ENCODE measurements at regions not wholly inside any gene's neighbourhood (a gene's known extent, or its start where the extent isn't known, plus 50 kb on each side); places are given as distances from the start of the nearest gene placed in this dataset.

DNA sequence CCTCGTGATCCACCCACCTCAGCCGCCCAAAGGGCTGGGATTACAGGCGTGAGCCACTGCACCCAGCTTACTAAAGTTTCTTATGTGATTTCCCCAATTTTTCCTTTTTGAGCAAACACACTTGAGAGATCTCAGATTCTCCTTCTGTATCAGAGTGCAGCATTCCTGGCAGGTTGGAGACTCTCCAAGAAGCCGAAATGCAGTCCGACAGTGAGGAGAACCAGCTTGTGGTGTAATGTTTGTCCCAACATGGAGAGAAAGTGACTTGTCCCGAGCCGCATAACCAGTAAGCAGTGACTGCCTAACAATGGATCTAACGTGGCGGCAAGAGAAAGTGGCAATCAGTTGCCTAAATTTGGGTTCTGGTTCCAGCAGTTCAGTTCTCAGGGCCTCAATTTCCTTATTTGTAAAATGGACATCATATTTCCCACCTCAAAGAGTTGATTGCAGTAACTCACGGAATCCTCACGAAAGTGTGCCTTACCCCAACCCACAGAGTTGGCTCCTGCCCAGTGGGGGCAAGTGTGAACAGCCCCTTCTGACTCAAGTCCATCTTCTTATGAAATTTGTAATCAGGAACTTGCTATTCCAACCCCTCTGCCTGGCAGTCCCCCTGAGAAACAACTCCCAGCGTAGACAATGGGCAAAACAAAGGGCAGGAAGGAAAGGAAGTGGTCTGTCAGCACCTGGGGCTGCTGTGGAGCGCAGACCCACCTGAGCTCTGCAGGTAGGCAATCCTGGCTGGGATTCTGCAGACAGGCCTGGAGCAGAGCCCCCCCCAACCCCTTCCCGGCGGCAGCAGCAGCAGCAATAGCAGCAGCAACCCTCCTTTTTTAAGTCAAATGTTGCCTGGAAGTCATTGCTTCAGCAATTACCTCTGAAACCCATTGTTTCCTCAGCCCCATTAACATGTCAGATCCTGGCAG lies 223.6 kb upstream of the POU3F1 start:
- H3K27me3 Mint-ChIP-seq (ENCODE audit: low read depth): peaks cover 17% of the 10 kb centered on the region
- no peak overlapping the region for H3K27ac Mint-ChIP-seq
- no peak for DNase-seq (ENCODE audit: low spot score)
- H3K4me1 Mint-ChIP-seq (ENCODE audit: low read depth): no peaks in the 10 kb centered on the region
- H3K4me3 Mint-ChIP-seq: no peak overlapping the region
- H3K36me3 Mint-ChIP-seq (ENCODE audit: low read depth): no peaks in the 10 kb centered on the region
- no peaks in the 10 kb centered on the region for H3K9me3 Mint-ChIP-seq

- peaks cover 13% of the 10 kb centered on the region for H3K27me3 Mint-ChIP-seq (ENCODE audit: low read depth)
- H3K27ac Mint-ChIP-seq: no peak overlapping the region
- no peaks in the 10 kb centered on the region for H3K36me3 Mint-ChIP-seq (ENCODE audit: low read depth)
- no peaks in the 10 kb centered on the region for H3K4me1 Mint-ChIP-seq (ENCODE audit: low read depth)
- DNase-seq (ENCODE audit: low spot score): no peak
- no peaks in the 10 kb centered on the region for H3K9me3 Mint-ChIP-seq
- H3K4me3 Mint-ChIP-seq: no peak overlapping the region
Measured at GRCh38 chr1:38268226-38268625, 221.6 kb upstream of the POU3F1 start.

DNA sequence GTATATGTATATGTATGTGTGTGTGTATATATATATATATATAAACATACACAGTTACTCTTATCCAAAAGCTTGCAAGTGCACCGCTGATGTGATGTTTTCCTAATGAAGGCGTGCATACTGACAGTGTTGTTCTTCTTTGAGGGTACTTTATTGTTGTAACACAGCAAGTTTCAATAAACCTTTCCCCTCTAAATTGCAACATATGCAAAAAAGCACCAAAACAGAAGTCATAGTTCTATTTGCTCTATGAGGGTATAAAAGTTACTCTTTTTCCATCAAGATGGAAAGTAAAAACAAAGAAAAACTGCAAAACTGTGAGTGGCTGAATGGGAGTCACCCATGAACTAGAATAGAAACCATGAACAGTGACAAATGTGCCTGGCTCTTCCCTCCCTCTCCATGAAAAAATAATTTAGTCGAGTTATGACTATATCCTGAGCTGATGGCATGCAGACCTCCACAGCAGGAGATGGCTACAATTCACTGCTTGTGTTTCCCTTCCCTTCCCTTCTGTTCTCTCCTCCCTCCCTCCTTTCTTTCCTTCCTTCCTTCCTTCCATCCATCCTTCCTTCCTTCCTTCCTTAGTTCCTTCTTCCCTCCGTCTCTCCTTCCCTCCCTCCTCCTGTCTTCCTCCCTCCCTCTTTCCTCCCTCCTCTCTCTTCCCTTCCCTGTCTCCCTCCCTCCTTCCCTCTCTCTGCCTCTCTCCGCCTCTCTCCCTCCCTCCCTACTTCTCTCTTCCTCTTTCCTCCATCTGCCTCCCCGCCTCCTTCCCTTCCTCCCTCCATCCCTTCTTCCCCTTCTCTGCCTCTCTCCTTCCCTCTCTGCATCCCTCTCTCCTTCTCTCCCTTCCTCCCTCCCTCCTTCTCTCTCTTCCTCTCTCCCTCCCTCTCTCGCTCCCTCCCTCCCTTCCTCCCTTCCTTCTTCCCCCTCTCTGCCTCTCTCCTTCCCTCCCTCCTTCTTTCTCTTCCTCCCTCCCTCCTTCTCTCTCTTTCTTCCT lies 220.7 kb upstream of the POU3F1 start:
- Mint-ChIP-seq H3K27ac (no peak overlapping the region), H3K36me3 (ENCODE audit: low read depth) (no peaks in the 10 kb centered on the region), H3K4me3 (no peak overlapping the region), H3K4me1 (ENCODE audit: low read depth) (no peaks in the 10 kb centered on the region), H3K9me3 (no peaks in the 10 kb centered on the region), H3K27me3 (ENCODE audit: low read depth) (peaks cover 13% of the 10 kb centered on the region)
- no peak for DNase-seq (ENCODE audit: low spot score)

- Mint-ChIP-seq H3K27me3 (ENCODE audit: low read depth) (peaks cover 14% of the 10 kb centered on the region), H3K4me1 (ENCODE audit: low read depth) (no peaks in the 10 kb centered on the region), H3K27ac (no peak overlapping the region), H3K36me3 (ENCODE audit: low read depth) (no peaks in the 10 kb centered on the region), H3K4me3 (no peak overlapping the region), H3K9me3 (no peaks in the 10 kb centered on the region)
- no peak for DNase-seq (ENCODE audit: low spot score)
Measured at GRCh38 chr1:38266197-38266520, 219.6 kb upstream of the POU3F1 start.

DNA sequence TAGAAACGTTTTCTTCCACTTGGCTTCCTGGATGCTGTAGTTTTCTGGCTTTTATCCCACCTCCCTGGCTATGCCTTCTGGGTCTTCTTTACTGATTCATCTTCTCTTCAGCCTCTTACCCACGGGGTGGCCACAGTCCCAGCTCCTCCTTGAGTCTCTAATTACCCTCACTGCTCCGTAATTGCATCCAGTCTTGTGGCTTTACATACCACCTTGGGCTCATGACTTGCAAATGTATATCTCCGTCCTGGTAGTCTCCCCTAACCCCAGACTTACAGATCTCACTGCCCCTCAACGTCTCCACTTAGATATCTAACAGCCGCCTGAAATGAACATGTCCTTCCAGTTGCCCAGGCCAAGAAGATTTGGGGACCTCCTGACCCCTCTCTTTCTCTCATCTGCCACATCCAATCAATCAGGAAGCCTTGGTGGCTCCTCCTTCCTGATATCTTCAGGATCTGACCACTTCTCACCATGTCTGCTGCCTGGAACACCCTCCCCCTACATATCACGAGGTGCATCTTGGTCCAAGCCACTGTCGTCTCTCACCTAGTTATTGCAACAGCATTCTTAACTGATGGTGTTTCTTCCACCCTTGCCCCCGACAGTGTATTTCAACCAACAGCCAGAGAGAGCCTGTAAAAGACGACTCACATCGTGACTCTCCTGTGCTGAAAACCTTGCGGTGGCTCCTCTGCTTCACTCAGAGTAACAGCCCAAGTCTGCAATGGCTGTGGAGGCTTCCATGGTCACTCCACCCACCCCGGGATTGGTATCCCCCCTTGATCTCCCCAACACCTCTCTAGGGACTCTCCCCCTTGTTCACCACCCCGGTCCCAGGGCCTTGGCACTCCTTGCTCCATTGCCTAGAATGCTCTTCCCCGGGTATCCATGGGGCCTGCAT lies 219.0 kb upstream of the POU3F1 start:
- no peak overlapping the region for H3K27ac Mint-ChIP-seq
- no peaks in the 10 kb centered on the region for H3K4me1 Mint-ChIP-seq (ENCODE audit: low read depth)

GRCh38 chr1:38263438-38263837 lies 216.8 kb upstream of the POU3F1 start:
- H3K27ac Mint-ChIP-seq: no peak overlapping the region
- no peaks in the 10 kb centered on the region for H3K36me3 Mint-ChIP-seq (ENCODE audit: low read depth)
- H3K9me3 Mint-ChIP-seq: no peaks in the 10 kb centered on the region
- peaks cover 14% of the 10 kb centered on the region for H3K27me3 Mint-ChIP-seq (ENCODE audit: low read depth)
- no peaks in the 10 kb centered on the region for H3K4me1 Mint-ChIP-seq (ENCODE audit: low read depth)
- DNase-seq (ENCODE audit: low spot score): no peak
- H3K4me3 Mint-ChIP-seq: no peak overlapping the region

More for the DNA sequence above, 219.0 kb upstream of the POU3F1 start:
- H3K4me3 Mint-ChIP-seq: no peak overlapping the region
- no peaks in the 10 kb centered on the region for H3K36me3 Mint-ChIP-seq (ENCODE audit: low read depth)
- no peaks in the 10 kb centered on the region for H3K9me3 Mint-ChIP-seq
- DNase-seq (ENCODE audit: low spot score): no peak
- peaks cover 14% of the 10 kb centered on the region for H3K27me3 Mint-ChIP-seq (ENCODE audit: low read depth)

- Mint-ChIP-seq H3K4me1 (ENCODE audit: low read depth) (no peaks in the 10 kb centered on the region), H3K36me3 (ENCODE audit: low read depth) (no peaks in the 10 kb centered on the region), H3K4me3 (no peak overlapping the region), H3K27me3 (ENCODE audit: low read depth) (peaks cover 9% of the 10 kb centered on the region), H3K27ac (no peak overlapping the region), H3K9me3 (no peaks in the 10 kb centered on the region)
- no peak for DNase-seq (ENCODE audit: low spot score)
Measured at GRCh38 chr1:38261574-38261973, 215.0 kb upstream of the POU3F1 start.

- Mint-ChIP-seq H3K36me3 (ENCODE audit: low read depth) (no peaks in the 10 kb centered on the region), H3K4me3 (no peak overlapping the region), H3K4me1 (ENCODE audit: low read depth) (no peaks in the 10 kb centered on the region), H3K27me3 (ENCODE audit: low read depth) (peaks cover 7% of the 10 kb centered on the region), H3K9me3 (no peaks in the 10 kb centered on the region), H3K27ac (no peak overlapping the region)
- no peak for DNase-seq (ENCODE audit: low spot score)
Measured at GRCh38 chr1:38258085-38258627, 211.6 kb upstream of the POU3F1 start.

GRCh38 chr1:38257374-38257773 lies 210.8 kb upstream of the POU3F1 start:
- Mint-ChIP-seq H3K4me3 (no peak overlapping the region), H3K27me3 (ENCODE audit: low read depth) (peaks cover 7% of the 10 kb centered on the region), H3K27ac (no peak overlapping the region), H3K9me3 (no peaks in the 10 kb centered on the region), H3K36me3 (ENCODE audit: low read depth) (no peaks in the 10 kb centered on the region), H3K4me1 (ENCODE audit: low read depth) (no peaks in the 10 kb centered on the region)
- DNase-seq (ENCODE audit: low spot score): no peak

DNA sequence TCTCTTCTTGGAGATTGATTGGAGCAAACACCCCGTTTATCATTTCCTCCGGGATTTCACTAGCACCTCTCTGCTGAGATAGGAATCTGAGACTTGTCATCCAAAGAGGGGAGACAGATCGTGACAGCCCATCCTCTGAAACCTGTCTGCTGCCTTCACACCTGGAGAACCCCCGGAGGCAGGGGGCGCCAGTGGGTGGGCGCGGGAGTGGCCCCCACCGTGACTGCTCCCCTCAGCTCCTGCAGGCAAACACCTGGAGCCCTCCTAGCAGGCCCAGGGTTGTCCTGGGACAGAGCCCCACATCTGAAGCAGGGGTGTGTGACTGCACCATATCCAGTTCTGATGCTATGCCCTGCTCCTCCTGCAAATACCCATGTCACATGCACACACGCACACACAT lies 209.5 kb upstream of the POU3F1 start:
- Mint-ChIP-seq H3K27ac (no peak overlapping the region), H3K9me3 (no peaks in the 10 kb centered on the region), H3K36me3 (ENCODE audit: low read depth) (no peaks in the 10 kb centered on the region), H3K4me1 (ENCODE audit: low read depth) (no peaks in the 10 kb centered on the region), H3K4me3 (no peak overlapping the region), H3K27me3 (ENCODE audit: low read depth) (peaks cover 4% of the 10 kb centered on the region)
- DNase-seq (ENCODE audit: low spot score): no peak

- Mint-ChIP-seq H3K27ac (no peak overlapping the region), H3K4me3 (no peak overlapping the region), H3K27me3 (ENCODE audit: low read depth) (peaks cover 6% of the 10 kb centered on the region), H3K36me3 (ENCODE audit: low read depth) (no peaks in the 10 kb centered on the region), H3K9me3 (no peaks in the 10 kb centered on the region), H3K4me1 (ENCODE audit: low read depth) (no peaks in the 10 kb centered on the region)
- no peak for DNase-seq (ENCODE audit: low spot score)
Measured at GRCh38 chr1:38253314-38253713, 206.7 kb upstream of the POU3F1 start.

DNA sequence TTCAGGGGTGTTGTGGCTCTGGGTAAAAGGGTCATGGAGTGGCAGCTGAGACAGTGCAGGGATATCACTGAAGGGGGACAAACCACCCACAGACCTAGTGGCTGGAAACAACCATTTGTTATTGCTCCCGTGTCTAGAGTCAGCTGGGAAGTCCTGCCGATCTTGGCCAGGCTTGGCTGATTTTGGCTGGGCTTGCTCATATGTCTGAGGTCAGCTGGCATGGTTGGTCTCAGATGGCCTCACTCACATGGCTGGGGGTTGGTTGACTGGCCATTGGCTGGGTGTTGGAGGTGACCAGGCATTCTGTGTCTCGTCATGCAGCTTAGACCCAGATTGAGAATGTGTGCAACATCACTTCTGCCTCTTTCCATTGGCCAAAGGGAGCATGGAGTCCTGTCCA lies 203.8 kb upstream of the POU3F1 start:
- Mint-ChIP-seq H3K27ac (no peak overlapping the region), H3K4me3 (no peak overlapping the region), H3K36me3 (ENCODE audit: low read depth) (no peaks in the 10 kb centered on the region), H3K4me1 (ENCODE audit: low read depth) (no peaks in the 10 kb centered on the region), H3K27me3 (ENCODE audit: low read depth) (peaks cover 2% of the 10 kb centered on the region), H3K9me3 (no peaks in the 10 kb centered on the region)
- DNase-seq (ENCODE audit: low spot score): no peak

DNA sequence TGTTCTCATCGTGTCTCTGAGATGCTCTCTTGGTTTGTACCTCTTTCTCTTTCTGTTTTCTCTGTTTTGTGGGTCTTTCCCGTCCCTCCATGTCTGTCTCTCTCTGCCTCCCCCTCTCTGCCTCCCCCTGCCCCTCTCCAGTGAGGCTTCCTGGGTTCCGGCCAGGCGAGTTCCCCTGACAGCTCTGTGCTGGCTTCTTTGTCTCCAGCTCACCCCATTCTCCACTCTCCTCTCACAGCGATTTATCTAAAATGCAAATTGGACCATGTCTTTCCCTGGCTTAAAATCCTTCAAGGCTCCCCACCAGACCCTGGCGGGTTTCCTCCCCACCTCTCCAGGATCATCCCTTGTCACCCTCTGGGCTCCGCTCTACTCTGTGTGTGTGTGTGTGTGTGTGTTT lies 202.4 kb upstream of the POU3F1 start:
- H3K27ac Mint-ChIP-seq: no peak overlapping the region
- H3K9me3 Mint-ChIP-seq: no peaks in the 10 kb centered on the region
- H3K4me1 Mint-ChIP-seq (ENCODE audit: low read depth): no peaks in the 10 kb centered on the region
- no peak for DNase-seq (ENCODE audit: low spot score)
- peaks cover 7% of the 10 kb centered on the region for H3K27me3 Mint-ChIP-seq (ENCODE audit: low read depth)
- no peaks in the 10 kb centered on the region for H3K36me3 Mint-ChIP-seq (ENCODE audit: low read depth)
- H3K4me3 Mint-ChIP-seq: no peak overlapping the region

Measured in T-helper 2 cell treated with Interferon-gamma antibody and Interleukin-4, amounts not matched to agents 5 μg/mL and 100 μg/mL, for 36 hours (primary cell).